GM12875 (cell line): ENCODE measurements at regions not wholly inside any gene's neighbourhood (a gene's known extent, or its start where the extent isn't known, plus 50 kb on each side); places are given as distances from the start of the nearest gene placed in this dataset.

Experiments
- H3K4me3 ChIP-seq: one replicate; pipeline ENCODE4 v1.5.1; 2011; ENCODE audit warnings: low read depth, low read length, control low read depth
- TF ChIP-seq, protein P1 (sequence below): IDR thresholded peaks from 2 replicates; pipeline ENCODE4 v1.5.1; 2011; ENCODE audit warnings: low read depth, mild to moderate bottlenecking, control low read depth, inconsistent platforms, low read length, moderate library complexity, borderline replicate concordance; ENCODE audit not compliant: insufficient read depth

DNA sequence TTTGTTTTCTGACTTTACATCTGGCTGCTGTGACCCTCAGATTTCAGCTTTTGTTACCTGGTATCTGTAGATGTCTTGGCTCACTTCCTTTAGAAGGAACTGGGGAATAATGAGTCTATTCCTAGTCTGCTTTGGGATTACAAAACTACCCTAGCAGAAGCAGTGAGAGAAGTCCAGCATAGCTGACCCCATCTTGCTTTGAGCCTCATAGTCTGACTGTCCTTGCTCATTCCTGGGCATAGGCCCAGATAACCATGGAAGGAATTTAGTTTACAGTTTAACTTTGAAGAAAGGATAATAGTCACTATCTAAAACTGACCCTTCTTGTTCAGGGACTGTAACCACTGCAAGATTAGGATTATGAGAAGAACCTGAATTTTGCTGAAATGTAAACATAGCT lies 163.0 kb upstream of the HNMT start:
- TF ChIP-seq, protein P1, sequence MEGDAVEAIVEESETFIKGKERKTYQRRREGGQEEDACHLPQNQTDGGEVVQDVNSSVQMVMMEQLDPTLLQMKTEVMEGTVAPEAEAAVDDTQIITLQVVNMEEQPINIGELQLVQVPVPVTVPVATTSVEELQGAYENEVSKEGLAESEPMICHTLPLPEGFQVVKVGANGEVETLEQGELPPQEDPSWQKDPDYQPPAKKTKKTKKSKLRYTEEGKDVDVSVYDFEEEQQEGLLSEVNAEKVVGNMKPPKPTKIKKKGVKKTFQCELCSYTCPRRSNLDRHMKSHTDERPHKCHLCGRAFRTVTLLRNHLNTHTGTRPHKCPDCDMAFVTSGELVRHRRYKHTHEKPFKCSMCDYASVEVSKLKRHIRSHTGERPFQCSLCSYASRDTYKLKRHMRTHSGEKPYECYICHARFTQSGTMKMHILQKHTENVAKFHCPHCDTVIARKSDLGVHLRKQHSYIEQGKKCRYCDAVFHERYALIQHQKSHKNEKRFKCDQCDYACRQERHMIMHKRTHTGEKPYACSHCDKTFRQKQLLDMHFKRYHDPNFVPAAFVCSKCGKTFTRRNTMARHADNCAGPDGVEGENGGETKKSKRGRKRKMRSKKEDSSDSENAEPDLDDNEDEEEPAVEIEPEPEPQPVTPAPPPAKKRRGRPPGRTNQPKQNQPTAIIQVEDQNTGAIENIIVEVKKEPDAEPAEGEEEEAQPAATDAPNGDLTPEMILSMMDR: no peak
- no peak overlapping the region for H3K4me3 ChIP-seq

DNA sequence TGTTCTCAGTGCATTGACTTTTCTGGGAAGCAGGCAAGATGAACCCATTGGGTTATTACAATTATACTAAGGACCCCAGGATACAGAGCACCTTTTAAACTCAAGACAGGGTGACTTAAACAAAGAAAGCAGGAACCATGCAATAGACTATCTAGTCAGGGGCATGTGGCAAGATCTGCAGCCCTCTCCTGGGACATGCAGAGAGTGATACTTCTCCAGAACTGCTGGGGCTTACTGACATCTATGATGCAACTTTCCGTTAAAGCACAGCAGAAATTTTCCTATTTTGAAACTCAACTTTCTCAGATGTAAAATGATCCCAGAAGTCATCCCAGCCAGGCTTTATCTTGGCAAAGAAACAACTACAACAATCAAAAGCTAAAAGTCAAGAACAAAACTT lies 162.2 kb upstream of the HNMT start:
- TF ChIP-seq, protein P1: no peak

DNA sequence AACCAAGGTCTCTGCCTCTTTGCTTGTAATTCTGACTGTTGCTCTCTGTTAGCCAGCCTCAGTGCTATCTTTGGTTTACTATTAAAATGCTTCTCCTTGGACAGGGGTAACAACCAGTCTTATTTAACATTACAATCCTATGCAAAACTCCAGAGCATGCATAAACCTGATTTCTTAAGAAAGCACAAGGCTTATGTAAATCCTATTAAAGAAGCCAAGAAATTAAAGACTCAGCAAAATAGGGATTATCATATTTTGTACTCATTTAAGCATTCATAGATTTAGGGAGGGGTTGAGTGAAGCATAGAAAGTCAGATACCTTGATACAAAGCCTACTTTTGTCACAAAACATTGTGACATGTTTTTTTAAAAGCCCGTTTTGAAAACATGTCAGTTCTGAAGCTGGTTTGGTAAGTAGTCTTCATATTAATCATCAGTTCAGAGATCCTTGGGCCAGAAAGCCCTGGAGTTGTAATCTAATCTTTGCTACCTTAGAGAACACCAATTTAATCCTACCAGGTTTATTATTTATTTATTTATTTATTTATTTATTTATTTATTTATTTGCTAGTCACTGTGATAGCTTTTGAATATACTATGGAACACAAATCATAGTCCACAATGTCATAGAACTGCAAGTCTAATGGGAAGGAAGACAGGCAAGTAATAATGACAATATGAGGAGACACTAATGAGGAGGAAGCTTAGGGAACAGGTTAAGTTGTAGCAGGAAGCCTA lies 158.0 kb upstream of the HNMT start:
- no peak overlapping the region for H3K4me3 ChIP-seq
- TF ChIP-seq, protein P1: no peak

More for the DNA sequence above, 162.2 kb upstream of the HNMT start:
- H3K4me3 ChIP-seq: no peak overlapping the region

- TF ChIP-seq, protein P1: no peak
- no peak overlapping the region for H3K4me3 ChIP-seq
Measured at GRCh38 chr2:137809252-137809651, 155.0 kb upstream of the HNMT start.

GRCh38 chr2:137809837-137810236 lies 154.4 kb upstream of the HNMT start:
- no peak overlapping the region for H3K4me3 ChIP-seq
- TF ChIP-seq, protein P1: no peak

GRCh38 chr2:137812517-137812916 lies 151.8 kb upstream of the HNMT start:
- TF ChIP-seq, protein P1: no peak

DNA sequence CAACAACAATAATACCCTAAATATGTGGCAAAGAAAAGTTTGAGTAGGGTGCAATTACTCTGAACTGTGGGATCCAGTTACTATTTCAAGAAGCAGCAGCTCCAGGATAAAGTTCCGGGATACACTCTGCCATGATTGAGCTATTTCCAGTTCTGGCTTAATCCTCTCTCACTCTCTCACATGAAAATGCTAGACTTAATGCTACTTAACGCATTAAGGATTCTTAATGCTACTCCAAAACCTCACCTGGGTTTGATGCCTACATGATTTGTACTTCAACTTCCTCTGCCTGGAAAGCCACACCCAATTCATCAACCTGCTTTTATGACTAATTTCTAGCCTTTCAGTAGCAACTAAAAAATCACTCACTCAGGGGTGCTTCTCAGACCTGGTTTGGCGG lies 151.1 kb upstream of the HNMT start:
- TF ChIP-seq, protein P1: no peak

More at GRCh38 chr2:137812517-137812916, 151.8 kb upstream of the HNMT start:
- H3K4me3 ChIP-seq: no peak overlapping the region

More for the DNA sequence above, 151.1 kb upstream of the HNMT start:
- no peak overlapping the region for H3K4me3 ChIP-seq
